DOHH2 (cell line): ENCODE measurements at regions not wholly inside any gene's neighbourhood (a gene's known extent, or its start where the extent isn't known, plus 50 kb on each side); places are given as distances from the start of the nearest gene placed in this dataset.
"Not testable (repeated sequence)": the region's sequence is repeated elsewhere in the genome, so short reads cannot be mapped to it uniquely, and the experiment has no call there.

Experiments used
- H3F3A ChIP-seq: fragments of 200-600 bp; sonication (generic), shearing (Covaris generic); 2 replicates; pipeline ENCODE4 v1.6.0; 2016; ENCODE audit warnings: antibody characterized with exemption, mild to moderate bottlenecking; ENCODE audit not compliant: control insufficient read depth, insufficient read depth
- H3K27ac ChIP-seq: fragments of 200-600 bp; sonication (generic); 2 replicates; pipeline ENCODE4 v1.5.1; 2014; ENCODE audit warnings: low read depth, mild to moderate bottlenecking, low read length, moderate library complexity
- H3K27me3 ChIP-seq: fragments of 200-600 bp; sonication (generic); 2 replicates; pipeline ENCODE4 v1.6.1; 2014; ENCODE audit warnings: mild to moderate bottlenecking, low read length, mixed read lengths; ENCODE audit not compliant: control insufficient read depth
- H3K36me3 ChIP-seq: fragments of 200-600 bp; sonication (generic); 2 replicates; pipeline ENCODE4 v1.6.1; 2014; ENCODE audit warnings: mild to moderate bottlenecking, low read length, moderate library complexity, mixed read lengths; ENCODE audit not compliant: control insufficient read depth
- H3K4me1 ChIP-seq: fragments of 200-600 bp; sonication (generic); 2 replicates; pipeline ENCODE4 v1.6.1; 2014; ENCODE audit warnings: mild to moderate bottlenecking, low read length, mixed read lengths; ENCODE audit not compliant: control insufficient read depth
- H3K4me2 ChIP-seq: fragments of 200-600 bp; sonication (generic); 2 replicates; pipeline ENCODE4 v1.6.0; 2014; ENCODE audit warnings: mild to moderate bottlenecking, low read length, moderate library complexity
- H3K4me3 ChIP-seq: fragments of 200-600 bp; sonication (generic); 2 replicates; pipeline ENCODE4 v1.5.1; 2014; ENCODE audit warnings: mild to moderate bottlenecking, low read length, mixed read lengths
- H3K79me2 ChIP-seq: fragments of 200-600 bp; sonication (generic); 2 replicates; pipeline ENCODE4 v1.6.1; 2014; ENCODE audit warnings: mild to moderate bottlenecking, low read length, mixed read lengths; ENCODE audit not compliant: control insufficient read depth
- H3K9me2 ChIP-seq: fragments of 200-600 bp; sonication (generic); replicated peaks from 2 replicates; pipeline ENCODE4 v1.6.1; 2014; ENCODE audit warnings: mild to moderate bottlenecking, low read length, mixed read lengths; ENCODE audit not compliant: control insufficient read depth
- H3K9me3 ChIP-seq: fragments of 200-600 bp; sonication (generic); 2 replicates; pipeline ENCODE4 v1.6.1; 2014; ENCODE audit warnings: antibody characterized with exemption, low read length, mixed read lengths; ENCODE audit not compliant: control insufficient read depth, insufficient read depth
- H4K20me1 ChIP-seq: fragments of 200-600 bp; sonication (generic); 2 replicates; pipeline ENCODE4 v1.6.0; 2014; ENCODE audit warnings: low read depth, mild to moderate bottlenecking, antibody characterized with exemption, low read length, moderate library complexity; ENCODE audit not compliant: control insufficient read depth, insufficient read depth
- CTCF ChIP-seq: fragments of 200-600 bp; sonication (generic); IDR thresholded peaks from one replicate; pipeline ENCODE4 v1.5.1; 2014; ENCODE audit warnings: antibody characterized with exemption, mild to moderate bottlenecking, low read depth, low read length; ENCODE audit not compliant: poor library complexity, severe bottlenecking
- EZH2phosphoT487 ChIP-seq: fragments of 200-600 bp; sonication (generic); IDR thresholded peaks from 2 replicates; pipeline ENCODE4 v1.6.1; 2017; ENCODE audit warnings: borderline replicate concordance, mild to moderate bottlenecking, antibody characterized with exemption, low read length, moderate library complexity, mixed read lengths

DNA sequence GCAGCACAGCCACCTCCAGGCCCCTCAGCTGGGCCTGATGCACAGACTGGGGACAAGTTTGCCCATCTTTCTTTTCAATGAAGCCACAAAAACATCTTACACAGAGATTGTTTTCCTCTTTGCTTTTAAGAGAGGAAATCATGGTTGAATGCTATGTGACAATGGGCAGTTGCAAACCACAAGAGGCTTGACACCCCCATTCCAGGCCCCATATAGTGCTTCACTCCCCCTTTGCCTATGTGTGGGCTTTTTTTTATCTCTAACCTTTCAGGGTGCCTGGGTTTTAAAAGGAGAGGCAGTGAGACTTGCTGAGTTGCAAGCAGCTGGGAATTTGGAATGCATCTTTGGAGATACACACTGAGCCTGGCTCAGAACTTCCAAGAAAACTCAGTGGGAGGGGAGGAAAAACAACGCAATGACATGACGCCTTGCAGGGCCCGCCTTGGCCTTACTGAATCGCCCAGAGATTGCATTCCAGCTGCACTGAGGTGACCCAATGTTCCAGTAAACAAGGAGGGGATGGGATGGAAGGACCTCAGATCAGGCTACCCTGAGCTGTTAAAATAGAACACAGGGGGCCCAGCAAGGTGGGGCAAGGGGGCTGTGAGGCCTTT is 145.2 kb upstream of the ZNF648 start:
- Histone ChIP-seq H3K4me3 (no peak overlapping the region), H3K4me1 (no peaks in the 10 kb centered on the region), H3K79me2 (no peaks in the 10 kb centered on the region), H3K27ac (no peak overlapping the region), H3K9me2 (no peaks in the 10 kb centered on the region), H3K27me3 (no peaks in the 10 kb centered on the region), H3F3A (no peaks in the 10 kb centered on the region), H4K20me1 (no peaks in the 10 kb centered on the region), H3K9me3 (no peaks in the 10 kb centered on the region), H3K36me3 (no peaks in the 10 kb centered on the region), H3K4me2 (no peak overlapping the region)
- no peak for TF ChIP-seq EZH2phosphoT487
- no peak for TF ChIP-seq CTCF

- H4K20me1 ChIP-seq: no peaks in the 10 kb centered on the region
- no peak for TF ChIP-seq EZH2phosphoT487
- TF ChIP-seq CTCF: no peak
- no peak overlapping the region for H3K4me2 ChIP-seq
- H3K27me3 ChIP-seq: no peaks in the 10 kb centered on the region
- H3F3A ChIP-seq: no peaks in the 10 kb centered on the region
- no peak overlapping the region for H3K4me3 ChIP-seq
- H3K4me1 ChIP-seq: no peaks in the 10 kb centered on the region
- H3K36me3 ChIP-seq: no peaks in the 10 kb centered on the region
- H3K27ac ChIP-seq: no peak overlapping the region
- H3K9me2 ChIP-seq: no peaks in the 10 kb centered on the region
- H3K79me2 ChIP-seq: no peaks in the 10 kb centered on the region
- no peaks in the 10 kb centered on the region for H3K9me3 ChIP-seq
Observed at GRCh38 chr1:182205351-182206022, 144.0 kb upstream of the ZNF648 start.

- Histone ChIP-seq H3K27ac (no peak overlapping the region), H3K4me2 (no peak overlapping the region), H3F3A (no peaks in the 10 kb centered on the region), H3K27me3 (no peaks in the 10 kb centered on the region), H4K20me1 (no peaks in the 10 kb centered on the region), H3K4me3 (no peak overlapping the region), H3K79me2 (no peaks in the 10 kb centered on the region), H3K4me1 (no peaks in the 10 kb centered on the region), H3K9me3 (no peaks in the 10 kb centered on the region), H3K36me3 (no peaks in the 10 kb centered on the region), H3K9me2 (no peaks in the 10 kb centered on the region)
- TF ChIP-seq CTCF (no peak), EZH2phosphoT487 (no peak)
Observed at GRCh38 chr1:182203191-182203875, 141.8 kb upstream of the ZNF648 start.

DNA sequence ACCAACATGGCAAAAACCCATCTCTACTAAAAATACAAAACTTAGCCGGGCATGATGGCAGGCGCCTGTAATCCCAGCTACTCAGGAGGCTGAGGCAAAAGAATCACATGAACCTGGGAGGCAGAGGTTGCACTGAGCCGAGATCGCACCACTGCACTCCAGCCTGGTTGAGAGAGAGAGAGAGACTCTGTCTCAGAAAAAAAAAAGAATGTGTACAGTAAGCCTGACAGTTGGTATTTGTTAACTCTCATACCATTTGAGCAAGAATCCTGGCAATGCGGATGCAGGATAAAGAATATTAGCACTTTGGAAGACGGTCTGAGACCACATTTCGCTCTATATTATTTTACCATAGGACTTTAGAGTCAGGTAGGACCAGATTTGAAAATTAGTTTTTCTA is 140.0 kb upstream of the ZNF648 start:
- not testable (repeated sequence) for H3K27ac ChIP-seq, H3K9me3 ChIP-seq, H3K36me3 ChIP-seq, H3K4me2 ChIP-seq, H3K4me3 ChIP-seq, H3K79me2 ChIP-seq, H4K20me1 ChIP-seq, H3K27me3 ChIP-seq, H3K4me1 ChIP-seq, H3F3A ChIP-seq, H3K9me2 ChIP-seq
